Hematopoietic multipotent progenitor cell (in vitro differentiated cells): ENCODE measurements at regions not wholly inside any gene's neighbourhood (a gene's known extent, or its start where the extent isn't known, plus 50 kb on each side); places are given as distances from the start of the nearest gene placed in this dataset.

Source experiments
- DNase-seq, 3 donors: peaks; one replicate each; pipeline ENCODE4 v3.0.0-alpha.2; 2011 to 2015; ENCODE audit warnings: low read depth in 2 of 3, low spot score in 2 of 3

DNA sequence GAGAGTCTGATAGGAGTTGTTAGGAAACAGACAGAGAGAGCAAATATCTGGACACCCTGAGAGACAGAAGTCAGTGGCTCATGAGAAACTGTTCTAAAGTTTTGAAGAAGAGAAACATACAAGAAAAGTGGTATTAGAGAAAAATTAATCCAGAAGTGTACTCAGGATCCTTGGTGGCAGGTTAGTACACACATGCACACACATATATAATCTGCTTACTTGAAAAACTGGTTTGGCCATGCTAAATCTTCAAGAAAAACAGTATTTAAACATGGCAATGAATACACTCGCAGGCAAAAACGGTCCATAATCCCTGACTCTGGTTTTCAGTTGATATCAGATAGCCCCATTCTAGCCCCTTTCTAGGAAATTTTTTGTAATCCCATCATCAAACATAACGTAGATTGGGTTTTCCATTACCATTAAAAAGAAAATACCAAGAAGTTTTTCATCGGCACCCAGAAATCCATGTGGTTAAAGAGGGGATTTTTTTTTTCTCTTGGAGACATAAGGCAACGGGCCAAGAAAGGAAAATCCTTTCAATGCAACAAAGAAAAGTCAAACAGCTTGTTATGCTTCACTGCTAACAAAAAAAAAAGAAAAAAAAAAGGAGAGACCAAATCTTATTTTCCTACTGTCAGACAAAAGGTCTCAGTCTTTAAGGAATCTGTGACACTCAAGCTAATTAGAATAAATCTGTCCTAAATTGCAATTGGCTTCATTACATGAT lies 178.0 kb upstream of the MIR17HG start:
- no peak for DNase-seq

DNA sequence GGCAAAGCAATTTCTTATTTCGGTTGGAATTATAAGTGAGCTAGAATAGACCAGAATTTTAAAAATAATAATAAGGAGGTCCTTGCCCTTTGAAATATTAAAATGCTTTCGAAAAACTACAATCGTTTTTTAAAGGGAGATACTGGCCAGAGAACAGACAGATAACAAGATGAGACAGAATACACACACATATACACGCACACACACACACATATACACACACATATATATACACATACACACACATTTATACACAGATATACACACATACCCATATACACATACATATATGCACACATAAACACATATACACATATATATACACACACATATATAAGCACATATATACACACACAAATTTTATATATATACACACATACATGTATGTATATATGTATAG lies 175.3 kb upstream of the MIR17HG start:
- DNase-seq, result no peak

DNA sequence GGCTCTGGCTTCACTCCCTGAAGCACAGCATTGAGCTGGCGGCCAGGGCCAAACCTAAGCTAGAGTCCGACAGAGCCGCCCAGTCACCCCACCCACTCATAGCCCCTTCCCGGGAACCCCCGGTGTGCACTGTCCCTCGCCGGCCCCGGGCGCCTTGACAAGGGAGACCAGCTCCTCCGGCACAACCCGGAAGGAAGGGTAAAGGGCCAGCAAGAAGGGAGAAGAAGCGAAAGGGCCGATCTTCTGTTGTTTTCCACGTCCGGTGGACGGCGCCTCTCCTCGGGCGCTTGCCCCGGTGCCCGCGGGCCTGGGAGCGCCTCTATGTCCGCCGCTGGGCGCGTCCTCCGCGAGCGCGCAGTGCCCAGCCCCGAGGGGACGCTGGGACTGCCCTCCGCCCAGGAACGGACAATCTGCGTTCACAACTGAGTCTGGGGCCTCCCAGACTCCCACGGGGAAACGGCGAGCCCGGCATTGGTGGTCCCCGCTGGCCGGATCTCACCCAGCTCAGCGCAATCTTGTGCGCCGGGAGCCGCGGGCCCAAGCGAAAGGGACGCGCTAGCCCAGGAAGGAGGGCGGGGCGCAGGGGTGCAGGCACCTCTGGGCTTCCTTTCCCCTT lies 172.5 kb upstream of the MIR17HG start:
- peak in 1 of 3 donors; percentile 30 for DNase-seq

DNA sequence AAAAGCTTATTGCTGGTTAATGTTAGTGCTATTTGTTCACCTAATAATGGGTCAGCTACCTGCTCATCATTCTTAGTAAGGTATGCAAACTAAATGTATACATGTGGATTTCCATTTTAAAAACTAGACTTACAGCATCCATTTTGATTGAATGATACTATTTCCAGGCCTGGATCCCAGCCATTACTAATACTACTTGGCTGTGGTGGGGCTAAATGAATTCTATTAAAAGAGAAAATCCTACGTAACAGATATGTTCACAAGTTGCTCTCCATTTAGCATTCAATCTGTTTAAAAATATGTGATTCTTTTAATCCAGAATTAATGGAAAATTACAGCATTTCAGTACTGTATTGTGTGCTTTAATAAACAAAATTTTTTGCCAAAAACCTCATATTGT lies 169.4 kb upstream of the MIR17HG start:
- no peak for DNase-seq

DNA sequence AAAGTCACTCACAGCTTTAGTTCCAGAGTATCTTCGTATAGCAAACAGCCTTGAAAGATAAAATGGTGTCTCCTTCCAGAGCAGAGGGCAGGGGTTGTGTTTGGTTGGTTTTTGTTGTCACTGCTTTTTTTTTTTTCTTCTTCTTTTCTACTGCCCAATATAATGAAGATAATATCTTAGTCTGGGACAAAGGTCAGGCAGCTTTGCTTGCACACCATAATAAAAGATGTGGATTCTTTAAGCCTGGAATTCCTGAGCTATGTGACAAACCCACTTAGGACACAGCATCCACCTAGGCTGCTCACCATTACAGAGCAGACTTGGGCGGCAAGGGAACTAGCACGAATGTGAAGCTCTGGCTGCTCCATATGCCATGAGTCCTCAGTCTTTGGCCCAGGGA lies 165.6 kb upstream of the MIR17HG start:
- no peak for DNase-seq

DNA sequence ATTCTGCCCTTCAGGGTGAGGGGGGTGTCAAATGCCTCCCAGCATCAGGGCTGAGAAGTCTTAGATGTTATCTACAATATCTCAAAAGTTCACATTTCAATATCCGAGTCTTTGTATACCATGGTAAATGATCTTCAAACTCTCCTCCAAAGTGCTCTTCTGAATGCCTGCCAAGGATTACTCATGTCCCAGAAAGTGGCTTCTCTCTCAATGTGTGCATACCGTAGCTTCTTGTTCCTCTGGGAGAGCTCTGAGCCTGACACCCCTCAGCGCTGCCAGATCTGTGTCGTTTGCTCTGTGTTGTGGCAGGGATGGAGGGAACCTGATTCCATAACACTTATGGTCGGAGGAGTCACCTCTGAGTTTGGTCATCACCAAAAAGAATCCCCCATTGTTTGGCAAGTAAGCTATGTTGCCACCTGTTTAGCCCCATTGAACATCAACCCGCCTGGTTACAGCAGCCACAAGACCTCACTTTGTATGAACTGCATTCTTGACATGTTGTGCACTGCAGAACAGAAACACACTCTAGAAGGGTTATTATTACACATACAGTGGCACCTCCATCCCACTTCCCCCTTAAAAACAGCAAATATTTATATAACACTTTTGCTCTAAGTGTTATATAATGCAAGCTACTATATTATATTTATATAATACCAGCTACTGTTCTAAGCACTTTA lies 163.1 kb upstream of the MIR17HG start:
- no peak for DNase-seq

DNA sequence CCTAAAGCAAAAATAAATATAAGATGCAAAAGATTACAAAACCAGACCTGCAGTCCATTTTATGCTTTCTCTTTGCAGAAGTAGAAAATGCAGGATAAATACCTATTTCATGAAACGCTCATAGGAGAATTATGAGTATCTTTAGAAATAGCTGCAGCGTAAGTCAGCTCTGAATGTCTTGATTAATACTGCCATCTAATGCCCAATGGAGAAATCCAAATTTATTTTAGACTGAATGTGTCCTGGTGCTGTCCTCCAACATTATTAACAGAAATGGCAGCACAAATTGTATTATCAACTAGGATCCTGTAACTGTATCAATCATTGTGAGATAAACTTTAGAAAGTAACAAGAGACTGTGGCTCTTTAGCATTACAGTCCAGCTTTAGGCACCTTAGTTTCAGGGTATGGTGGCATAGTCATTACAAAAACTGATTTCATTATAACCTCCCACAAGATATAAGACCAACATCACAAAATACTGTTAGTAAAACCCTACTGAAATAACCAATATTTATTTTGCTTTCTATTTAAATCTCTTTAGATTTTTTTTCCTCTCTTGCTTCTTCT lies 162.1 kb upstream of the MIR17HG start:
- peak in 2 of 3 donors; percentile 43 to 75 for DNase-seq

DNA sequence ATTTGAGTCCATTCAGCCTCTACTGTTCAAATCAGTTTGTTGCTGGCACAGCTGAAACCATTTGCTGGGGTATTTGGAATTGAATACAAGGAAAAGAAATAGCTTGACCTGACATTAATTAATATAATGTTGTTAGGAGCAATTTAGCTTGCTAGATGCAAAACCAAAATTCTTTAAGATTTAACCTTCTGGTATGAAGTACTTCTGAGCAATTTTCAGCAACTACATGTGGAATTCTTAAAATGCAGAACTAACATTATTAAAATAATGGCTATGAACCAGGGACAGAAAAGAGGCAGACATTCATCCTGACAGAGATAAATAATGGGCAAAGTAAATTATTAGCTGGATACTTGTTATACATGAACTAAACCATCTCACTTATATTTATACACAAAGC lies 160.0 kb upstream of the MIR17HG start:
- DNase-seq, result no peak

DNA sequence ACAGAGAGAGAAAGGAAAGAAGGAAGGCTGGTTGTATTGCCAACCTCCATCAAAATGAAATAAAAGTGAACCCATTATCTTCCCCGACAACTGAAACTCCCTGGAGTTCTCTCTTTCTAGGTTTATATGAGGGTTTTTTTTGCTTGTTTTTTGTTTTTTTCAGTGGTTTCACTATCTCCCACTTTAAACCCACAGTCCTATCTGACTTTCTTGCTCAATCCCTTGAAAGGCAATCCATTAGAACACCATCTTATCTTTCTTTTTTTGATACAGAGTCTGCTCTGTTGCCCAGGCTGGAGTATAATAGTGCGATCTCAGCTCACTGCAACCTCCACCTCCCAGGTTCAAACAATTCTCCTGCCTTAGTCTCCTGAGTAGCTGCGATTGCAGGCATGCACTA lies 158.0 kb upstream of the MIR17HG start:
- DNase-seq, result no peak

DNA sequence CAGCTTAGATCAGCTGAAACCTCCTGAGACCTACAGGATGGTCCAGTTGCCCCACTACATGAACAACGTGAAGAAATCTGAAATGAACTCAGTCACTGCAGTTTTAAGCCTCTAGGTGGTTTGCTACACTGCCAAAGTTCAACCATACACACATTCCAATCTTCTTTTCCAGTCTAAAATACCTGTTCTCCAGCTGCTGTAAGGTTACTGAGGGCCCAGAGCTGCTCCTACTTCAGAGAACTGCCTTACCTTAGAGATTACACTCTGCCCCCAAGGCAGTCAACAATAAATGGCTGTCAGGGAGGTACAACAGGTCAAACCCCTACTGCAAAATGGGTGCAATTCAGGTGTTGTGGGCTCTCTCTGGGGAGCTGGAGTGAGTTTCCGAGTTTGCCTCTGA lies 154.1 kb upstream of the MIR17HG start:
- DNase-seq, result no peak

DNA sequence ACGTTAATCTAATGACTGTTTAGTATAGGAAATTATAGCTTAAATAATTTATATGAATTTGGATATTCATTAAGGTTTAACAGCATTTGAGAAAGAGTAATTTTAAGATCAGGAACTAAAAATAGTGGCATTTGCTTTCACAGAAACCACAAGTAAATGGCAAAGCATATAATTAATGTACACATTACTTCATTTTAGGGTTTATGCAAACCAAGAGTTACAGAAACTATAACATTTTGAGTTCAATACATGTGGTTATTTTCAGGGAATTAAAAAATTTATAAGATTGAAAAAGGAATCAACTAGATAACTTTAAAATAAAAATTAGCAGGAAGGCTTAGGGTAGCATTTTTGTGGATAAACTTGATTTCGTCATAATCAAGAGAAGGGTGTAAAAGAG lies 151.7 kb upstream of the MIR17HG start:
- DNase-seq, result no peak

DNA sequence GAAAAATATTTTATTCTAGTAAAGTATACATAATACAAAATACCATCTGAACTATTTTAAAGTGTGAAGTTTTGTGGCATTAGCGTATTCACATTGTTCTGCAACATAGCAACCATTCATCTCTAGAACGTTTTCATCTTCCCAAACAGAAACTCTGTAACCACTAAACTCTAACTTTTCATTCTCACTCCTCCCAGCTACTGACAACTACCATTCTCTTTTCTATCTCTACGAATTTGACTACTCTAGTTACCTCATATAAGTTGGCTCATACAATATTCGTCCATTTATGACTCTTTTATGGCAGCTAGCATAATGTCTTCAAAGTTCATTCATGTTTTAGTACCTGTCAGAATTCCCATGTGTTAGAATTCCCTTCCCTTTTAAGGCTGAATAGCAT lies 150.5 kb upstream of the MIR17HG start:
- DNase-seq, result no peak

DNA sequence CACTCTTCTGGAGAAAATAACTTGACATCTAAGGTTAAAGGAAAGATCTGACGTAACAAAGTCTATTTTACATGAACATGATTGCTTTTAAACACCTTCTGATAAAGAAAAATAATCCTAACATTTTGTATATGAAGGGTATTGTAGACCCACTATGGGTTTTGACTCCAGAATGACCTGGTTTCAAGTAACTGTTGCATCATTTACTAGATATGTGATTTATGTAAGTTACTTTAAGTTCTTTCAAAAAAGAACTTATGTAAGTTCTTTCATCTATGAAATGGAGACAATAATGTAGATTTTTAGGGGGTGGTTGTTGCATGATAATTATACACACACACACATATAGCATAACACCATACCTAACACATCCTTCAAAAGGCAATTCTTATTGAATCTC lies 147.6 kb upstream of the MIR17HG start:
- no peak for DNase-seq

DNA sequence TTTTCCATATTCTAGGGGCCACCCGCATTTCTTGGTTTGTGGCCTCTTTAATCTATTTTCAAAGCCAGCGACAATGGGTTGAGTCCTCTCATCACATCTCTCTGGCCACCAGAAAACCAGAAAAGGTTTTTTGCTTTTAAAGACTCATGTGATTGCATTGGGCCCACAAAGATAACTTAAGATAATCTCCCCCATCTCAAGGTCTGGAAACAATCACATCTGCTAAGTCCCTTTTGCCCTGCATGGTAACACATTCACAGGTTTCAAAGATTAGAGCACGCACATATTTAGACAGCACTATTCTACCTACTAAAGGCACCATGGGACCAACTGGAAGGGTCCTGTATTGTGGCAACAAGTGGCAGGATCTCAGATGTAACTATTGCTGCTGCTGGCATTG lies 147.0 kb upstream of the MIR17HG start:
- no peak for DNase-seq

DNA sequence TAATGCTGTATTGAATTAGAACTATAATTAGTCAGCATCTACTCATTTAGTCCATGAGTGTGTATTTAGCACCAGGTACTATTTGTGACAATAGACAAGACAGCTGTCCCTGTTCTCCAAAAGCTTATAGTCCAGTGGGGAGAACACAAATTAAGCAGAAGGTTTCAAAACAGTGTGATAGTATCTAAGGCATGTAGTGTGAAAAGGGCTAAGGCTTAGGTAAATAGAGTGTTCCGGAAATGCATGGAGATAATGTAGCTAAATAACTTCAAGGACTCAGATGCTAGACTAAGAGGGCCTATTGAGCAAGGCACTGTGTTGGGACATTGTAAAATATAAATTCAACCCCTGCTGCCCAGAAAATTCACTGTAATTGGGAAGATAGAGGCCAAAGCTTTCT lies 144.1 kb upstream of the MIR17HG start:
- no peak for DNase-seq

DNA sequence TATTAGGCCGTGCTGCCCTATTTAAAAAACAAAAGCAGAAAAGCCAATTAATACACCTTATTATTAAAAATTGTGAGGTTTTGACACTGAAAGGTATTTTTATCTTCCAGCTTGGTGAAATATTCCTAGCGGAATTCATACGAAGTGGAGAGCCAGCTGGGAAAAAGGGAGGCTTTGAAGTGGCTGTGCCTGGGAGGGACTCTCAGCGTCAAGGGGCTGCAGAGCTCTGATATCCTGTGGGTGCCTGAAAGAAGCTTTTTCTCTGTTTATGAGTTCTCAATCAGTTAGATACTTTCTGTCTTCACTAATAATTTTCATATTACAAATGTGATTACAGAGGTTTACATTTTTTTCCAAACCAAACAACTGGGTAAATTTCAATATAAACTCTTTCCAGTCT lies 140.2 kb upstream of the MIR17HG start:
- no peak for DNase-seq

DNA sequence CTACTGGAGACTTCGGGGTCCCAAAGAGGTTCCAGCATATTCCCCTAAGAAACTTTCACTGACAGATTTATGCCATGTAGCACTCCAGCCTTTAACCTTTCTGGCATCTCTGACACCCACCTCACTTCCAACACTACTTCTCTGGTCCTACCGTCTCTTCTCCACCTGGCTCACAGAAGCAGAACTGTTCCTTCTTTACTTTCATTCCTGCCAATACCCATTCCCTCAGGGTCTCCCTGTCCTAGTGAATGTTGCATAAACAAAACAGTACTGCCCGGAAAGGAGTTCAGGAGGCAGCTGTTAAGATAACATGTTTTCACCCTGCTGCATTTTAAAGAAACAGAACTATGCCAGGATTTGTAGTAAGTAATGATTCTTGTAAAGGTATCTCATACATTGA lies 136.0 kb upstream of the MIR17HG start:
- DNase-seq, result no peak

DNA sequence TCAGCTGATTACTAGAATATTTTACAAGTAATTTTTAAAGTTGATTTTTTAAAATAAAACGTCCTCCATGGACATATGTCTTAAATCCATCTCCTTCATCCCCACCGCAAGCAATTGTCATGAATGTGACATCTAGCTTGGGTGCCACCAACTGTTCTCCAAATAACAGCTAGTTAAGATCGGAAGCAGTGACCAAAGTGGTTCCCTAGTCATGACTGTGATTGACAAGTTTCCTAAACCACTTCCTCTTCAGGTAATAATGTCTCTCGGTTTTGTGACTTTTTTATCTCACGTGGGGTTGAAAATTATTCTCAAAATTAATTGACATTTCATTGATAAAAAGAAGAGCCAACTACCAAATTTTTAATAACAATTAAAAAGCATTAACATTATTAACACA lies 135.3 kb upstream of the MIR17HG start:
- peak in 2 of 3 donors; percentile 40 to 73 for DNase-seq

DNA sequence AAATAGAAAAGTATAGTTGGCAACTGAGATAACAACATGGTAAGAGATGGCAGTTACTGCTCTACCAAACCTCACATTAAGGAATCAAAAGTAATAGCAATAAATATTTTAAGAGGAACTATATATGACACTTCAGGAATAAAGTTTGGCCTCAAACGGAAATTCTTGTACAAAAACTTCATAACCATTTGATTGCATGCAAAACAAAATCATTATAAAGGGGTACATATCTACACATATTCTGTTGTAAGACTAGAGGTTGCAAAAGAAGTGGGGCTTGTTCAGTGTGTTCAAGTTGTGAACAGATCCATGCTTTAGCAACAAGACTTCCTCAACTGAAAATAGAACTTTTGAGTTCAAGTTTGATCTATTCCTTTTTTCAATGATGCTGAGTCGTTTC lies 133.5 kb upstream of the MIR17HG start:
- DNase-seq, result peak in 2 of 3 donors; percentile 16 to 54

DNA sequence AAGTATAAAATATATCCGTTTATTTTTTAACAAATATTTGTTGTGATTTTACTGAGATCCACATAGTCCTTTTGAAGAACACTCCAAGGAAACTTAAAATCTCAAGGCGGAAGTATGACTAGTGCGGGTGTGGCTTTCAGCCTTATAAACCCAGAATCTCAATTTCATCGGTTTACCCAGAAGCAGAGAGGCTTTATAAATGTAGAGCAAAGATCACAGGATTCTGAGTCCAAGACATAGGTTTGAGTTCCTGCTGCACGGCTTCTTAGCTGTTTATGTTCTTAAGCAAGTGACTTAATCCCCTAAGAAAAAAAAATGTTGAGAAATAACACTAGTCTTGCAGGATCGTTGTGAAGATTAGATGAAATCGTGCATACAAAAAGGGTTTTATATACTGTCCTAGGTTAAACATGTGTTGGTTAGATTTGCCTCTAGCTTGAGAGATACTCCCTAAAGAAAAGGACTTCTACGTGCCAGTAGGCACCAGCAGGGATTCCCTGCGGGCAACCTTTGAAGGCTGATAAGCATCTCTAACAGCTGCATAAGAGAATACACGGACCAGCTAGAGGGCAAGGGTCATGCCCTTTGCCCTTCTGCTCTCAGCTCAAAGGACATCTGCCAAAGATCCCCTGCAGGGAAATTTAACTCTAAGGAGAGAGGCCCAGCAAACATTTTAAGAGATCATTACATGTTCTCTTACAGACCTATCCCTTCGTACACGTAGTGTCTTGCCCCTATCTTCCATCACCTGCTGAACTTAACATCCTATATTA lies 130.4 kb upstream of the MIR17HG start:
- DNase-seq, result no peak

DNA sequence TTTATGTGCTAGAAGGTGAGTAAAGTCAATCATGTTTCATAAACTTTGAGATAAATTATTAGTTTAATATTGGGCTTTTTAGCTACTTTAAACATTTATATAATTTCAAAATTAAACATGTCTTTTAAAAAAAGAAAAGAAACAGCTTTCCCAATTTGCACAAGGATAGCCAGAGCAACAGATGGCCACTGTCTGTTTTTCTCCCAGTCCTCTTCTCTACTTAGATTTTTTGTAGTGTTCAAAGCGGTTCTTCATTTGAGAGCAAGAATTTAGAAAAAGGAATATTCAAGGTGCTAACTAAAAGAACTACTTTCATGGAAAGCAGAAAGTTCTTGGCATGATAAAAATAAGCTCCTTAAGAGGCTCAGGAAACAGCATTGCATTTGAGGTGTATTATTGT lies 128.3 kb upstream of the MIR17HG start:
- DNase-seq, result no peak
